SW 1271 (cell line): ENCODE measurements at regions not wholly inside any gene's neighbourhood (a gene's known extent, or its start where the extent isn't known, plus 50 kb on each side); places are given as distances from the start of the nearest gene placed in this dataset.

ENCODE experiments used
- DNase-seq, 2 experiments: peaks; one replicate each; lab custom pipeline; 2025; lab: John Stamatoyannopoulos, UW

DNA sequence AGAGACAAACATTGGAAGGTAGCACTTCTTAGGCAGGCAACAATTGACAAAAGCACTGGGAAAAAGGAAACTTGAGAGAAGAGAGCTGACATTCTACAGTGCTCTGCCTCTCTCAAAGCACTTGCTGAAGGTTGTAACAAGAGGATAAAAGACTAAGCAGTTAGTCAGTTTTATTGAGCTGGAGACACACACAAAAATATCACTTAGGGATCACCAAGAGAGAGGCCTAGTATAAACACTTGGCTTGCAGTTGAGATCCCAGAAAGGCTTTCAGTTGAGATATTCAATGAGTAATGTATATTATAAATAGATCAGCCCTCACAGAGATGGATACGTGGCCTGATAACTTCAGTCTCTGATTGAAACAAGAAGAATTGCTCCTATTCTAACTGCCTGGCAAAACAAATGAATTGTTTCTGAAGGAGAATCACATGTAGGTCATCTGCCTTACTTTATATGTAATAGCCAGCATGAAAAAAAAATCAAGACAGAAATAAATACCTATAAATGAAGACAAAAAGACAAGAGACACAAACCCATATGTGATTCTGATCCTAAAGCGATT is 747.2 kb upstream of the MAN1A1 start:
- no peak for DNase-seq

DNA sequence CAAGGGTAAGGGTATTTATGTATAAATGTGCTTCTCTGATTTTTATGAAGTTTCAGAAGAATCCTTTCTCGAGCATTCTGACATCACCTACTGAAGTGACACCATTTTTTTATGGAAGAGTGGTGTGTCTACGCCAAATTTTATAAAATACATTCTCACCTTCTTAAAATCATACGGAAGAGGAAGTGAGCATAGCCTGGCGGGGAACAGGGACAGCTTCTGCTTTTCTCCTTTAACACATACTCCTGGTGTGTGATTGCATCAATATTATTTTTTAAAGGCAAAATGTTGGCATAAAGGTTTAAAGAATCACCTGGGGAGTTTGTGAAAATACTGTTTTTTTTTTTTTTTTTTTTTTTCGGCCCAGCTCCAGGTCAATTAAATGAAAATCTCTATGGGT is 733.6 kb upstream of the MAN1A1 start:
- no peak for DNase-seq

DNA sequence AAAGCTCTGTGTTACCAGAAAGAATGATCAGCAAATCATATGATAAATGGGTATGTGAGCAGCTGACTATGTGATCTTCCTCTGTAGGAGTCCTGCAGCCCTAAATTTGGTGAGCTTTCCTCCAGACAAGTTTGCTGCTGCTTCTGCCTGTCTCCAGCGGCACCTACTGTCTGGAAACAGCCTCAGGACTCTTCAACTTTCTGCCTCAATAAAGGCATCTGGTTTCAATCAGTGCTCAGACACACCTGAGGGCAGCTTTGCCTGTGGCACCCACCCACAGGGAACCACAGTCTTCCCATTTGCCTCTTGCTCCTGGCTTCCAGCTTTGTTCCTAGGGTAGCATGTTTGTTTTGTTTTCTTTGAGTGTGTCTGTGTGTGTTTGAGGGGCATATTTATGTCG is 727.9 kb upstream of the MAN1A1 start:
- peak in 1 of 2 experiments; percentile 3 for DNase-seq

DNA sequence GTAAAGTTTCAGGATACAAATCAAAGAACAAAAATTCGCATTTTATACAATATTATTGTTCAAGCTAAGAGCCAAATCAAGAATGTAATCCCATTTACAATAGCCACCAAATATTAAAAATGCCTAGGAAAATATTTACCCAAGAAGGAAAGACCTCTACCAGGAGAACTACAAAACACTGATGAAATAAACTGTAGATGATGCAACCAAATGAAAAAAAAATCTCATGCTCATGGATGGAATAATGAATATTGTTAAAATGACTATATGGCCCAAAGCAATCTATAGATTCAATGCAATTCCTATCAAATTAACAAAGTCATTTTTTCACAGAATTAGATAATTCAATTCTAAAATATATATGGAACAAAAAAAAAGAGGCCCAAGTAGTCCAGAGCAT is 708.8 kb upstream of the MAN1A1 start:
- DNase-seq = no peak

DNA sequence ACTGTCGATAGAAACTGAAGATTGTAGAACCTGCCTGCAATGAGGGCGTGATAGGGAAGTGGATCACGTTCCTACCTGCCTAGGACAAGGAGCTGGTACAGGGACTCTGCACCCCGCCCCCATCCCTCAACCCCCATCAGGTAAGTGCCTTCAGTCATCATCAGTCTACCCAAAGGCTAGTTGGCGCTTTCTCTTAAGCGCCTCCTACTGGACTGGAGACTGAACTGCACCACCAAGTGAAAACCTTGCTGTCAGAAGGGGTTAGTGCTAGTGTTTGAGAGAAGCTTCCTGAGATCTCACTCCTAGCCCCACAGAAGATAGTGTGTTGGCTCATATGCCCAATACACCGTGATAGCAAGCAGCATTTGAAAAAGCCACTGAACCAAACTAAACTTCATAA is 706.5 kb upstream of the MAN1A1 start:
- DNase-seq = no peak

DNA sequence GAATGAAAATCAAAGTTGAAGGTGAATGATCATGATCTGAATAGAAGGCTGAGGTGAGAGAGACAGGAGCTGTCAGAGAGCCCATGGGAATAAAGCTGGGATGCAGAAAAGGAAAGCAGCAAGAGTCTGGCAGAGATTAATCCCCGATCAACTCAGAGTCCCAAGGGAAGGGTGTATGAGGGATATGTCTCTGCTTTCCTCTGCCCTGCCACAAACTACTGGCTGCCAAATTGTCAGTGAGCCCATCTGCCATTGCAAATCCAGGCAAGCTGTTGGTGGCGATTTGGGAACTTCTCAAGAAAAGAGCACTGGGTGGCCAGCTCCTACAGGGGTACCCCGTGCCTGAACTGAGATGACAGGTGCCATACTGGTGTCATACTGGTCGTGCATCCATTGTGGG is 705.5 kb upstream of the MAN1A1 start:
- DNase-seq = no peak

DNA sequence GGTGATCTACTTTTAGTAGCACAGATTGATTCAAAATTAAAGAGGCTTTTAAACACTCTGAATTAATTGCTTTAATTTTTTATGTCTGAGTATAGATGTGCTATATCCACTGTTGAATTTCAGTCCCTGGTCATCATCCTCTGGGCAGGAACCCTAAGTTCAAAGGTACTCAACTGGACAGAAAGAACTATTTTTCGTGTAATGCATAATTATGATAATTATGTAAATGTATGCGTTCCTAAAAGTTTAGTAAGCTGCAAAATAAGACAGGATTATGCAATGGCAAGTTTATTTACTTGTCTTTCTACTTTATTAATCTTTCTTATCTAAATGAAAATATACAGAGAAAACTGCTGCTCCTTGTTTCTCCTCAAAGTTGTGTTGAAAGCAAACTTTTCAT is 690.1 kb upstream of the MAN1A1 start:
- no peak for DNase-seq

DNA sequence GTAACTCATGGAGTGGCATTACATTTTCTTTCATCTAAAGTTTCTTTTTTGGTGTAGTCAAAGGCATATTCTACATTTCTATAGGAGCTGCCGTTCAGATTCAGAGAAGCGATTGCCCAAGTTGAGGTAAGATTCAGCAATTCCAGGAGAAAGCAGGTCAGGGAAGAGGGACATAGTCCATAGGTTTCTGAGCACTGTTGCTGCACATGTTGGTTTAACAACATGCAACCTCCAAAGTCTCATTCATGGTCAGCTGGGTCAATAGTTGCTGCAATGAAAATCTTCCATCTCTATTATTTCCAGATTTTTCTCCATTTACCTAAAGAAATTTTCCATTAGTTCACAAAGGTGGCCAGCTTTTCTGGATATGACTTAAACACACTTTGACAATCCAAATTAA is 682.3 kb upstream of the MAN1A1 start:
- no peak for DNase-seq

DNA sequence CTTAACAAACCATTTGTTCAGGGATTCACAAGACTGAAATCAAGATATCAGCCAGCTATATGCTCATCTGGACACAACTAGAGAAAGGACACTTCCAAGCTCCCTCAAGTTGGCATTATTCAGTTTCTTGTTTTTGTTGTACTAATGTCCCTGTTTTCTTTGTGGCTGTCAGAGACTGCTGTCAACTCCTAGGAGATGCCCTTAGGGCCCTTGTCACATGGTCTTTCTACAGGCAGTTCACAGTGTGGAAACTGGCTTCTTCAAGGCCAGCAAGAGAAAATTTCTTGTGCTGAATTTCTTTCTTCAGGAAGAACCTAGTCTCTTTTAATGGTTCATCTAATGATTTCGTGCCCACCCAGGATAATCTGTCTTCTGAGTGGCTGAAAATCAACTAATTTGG is 677.2 kb upstream of the MAN1A1 start:
- DNase-seq = no peak

DNA sequence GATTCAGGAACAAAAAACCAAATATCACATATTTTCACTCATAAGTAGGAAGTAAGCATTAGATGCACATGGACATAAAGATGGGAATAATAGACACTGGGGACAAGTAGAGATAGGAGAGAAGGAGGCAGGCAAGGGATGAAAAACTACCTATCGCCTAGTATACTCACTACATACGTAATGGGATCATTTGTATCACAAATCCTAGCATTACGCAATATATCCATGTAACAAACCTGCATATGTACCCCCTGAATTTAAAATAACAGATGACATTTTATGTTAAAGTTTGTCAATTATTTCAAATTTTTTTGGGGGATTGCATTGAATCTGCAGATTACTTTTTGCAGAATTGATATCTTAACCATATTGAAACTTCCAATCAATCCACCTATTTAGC is 660.5 kb upstream of the MAN1A1 start:
- DNase-seq = no peak

DNA sequence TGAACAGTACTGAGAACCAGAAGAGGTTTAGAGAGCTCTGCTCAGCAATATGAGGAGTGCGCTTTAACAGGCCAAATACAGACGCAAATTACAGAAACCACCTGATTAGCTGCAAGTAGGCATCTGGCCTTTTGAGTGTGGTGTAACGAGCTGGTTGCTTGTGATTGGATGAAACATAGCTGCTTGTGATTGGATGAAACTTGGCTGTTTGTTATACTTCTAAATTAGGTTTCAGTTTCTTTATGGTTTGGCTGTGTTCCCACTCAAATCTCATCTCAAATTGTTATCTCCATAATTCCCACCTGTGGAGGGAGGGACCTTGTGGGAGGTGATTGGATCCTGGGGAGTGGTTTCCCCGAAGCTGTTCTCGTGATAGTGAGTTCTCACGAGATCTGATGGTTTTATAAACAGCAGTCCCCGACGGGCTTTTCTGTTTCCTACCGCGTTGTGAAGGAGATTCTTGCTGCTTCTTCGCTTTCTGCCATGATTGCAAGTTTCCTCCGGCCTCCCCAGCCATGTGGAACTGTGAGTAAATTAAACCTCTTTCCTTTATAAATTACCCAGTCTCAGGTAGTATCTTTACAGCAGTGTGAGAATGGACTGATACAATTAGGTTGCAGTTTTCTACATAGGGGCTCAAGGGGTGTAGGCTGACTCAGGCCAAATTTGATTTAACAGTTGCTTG is 655.9 kb upstream of the MAN1A1 start:
- no peak for DNase-seq

DNA sequence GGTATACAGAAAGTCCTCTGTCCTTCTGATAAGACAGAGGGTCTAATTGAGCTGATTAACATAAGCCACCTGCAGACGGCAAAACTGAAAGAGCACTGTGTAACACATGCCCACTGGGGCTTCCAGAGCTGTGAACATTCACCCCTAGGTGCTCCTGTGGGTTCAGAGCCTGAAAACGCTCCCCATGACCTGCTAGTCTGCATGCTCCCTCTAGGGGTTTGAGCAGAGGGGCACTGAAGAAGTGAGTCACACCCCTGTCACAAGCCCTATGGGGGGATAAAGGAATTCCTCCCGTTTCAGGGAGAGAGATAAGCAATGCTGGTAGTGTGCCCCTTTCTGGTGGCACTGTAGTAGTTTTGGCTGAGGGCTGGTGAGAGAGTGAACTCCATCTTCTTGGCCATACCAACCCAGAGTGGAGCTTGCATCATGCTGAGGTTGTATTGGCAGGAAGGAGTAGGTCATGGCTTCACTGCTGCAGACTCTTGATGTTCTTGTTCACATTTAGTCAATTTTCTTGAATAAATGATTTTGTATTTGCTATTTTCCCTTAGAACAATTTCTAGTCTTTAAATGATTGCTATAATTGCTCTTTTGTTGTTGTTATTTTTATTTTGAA is 637.5 kb upstream of the MAN1A1 start:
- DNase-seq = no peak

DNA sequence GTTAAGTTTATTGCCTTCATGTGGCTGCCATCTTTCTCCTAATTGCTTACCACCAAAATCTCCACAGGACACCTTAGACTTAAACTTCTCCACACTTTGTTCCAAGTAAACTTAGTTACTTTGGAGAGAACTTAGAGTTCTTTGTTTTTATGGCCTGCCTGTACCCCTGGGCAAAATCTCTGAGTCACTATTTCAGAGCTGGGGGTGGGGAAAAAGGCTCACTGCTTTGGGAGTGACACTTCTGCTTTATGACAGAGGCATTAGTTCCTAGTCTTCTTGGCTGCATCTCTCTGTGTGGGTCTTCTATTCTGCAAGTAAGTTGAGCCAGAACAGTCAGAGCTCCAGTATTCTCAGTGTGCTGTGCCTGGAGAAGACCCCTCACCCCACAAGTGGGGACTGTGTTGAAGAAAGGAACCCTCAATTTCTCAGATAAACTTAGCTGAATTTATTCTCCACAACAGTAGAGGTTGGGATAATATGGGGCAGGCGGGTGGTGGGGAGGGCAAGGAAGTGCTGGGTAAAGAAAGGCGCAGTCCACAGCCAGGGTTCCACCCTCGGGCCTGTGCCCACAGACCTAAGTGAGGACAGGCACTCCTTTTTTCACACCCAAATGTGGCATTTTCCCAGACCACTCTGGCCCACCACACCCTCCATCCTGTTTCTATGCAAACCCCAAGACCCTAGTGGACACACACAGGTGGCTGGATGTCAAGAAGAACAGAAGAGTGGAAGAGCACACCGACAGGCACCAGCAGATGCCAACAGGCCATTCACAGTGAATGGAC is 636.6 kb upstream of the MAN1A1 start:
- DNase-seq = no peak

DNA sequence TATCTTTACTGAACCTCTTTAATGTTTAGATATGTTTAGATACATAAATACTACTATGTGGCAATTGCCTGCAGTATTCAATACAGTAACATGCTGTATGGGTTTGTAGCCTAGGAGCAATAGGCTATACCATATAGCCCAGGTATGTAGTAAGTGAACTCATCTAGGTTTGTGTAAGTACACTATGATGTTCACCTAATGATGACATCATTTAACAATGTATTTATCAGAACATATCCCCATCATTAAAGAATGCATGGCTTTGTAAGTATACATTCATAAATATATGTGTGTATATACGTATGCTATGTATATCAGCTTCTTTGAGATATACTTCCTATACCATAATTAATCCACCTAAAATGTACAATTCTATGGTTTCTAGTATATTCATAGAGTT is 631.2 kb upstream of the MAN1A1 start:
- no peak for DNase-seq

DNA sequence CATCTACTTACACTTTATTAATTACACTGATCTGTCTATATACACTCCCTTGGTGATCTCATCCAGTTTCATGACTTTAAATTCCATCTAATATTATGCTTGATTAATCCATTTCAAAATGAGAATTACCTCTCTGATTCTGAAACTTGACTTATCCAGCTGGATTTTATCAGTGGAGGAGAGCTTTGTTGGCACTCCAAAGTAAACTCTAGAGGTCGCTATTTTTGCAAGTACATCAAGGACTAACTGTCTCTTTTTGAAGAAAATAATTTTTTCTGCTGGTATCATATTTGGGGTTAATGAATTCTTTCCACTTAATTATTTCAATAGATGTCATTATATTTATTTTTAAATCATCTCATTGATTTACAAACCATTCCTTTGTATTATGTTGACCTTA is 630.3 kb upstream of the MAN1A1 start:
- DNase-seq = no peak

DNA sequence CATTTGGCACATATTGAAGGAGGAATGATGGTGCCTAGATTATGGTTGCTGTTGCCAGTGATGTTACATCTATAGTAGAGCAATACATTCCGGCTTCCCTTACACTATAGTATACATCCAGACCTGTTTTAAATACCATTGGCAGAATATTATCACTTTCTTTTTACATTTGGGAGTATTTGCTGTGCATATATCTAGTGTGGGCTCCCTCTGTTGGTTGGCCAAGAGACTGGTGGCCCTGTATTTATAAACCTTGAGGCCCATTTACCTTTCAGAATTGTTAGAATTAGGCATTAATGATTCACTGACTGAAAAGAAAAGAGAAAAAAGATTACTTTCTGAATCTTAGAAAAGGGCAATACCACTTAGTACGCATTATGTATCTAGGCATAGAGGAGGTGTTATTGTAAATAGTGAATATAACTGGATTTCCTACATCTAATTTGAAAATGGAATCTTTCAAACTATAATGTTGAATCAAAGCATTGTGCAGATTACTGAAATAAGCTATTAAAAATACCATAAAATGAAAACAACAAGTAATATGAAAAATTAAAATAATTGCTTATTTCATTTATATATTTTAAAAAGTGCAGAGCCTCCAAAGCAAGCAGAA is 628.8 kb upstream of the MAN1A1 start:
- DNase-seq = peak in 1 of 2 experiments; percentile 17

DNA sequence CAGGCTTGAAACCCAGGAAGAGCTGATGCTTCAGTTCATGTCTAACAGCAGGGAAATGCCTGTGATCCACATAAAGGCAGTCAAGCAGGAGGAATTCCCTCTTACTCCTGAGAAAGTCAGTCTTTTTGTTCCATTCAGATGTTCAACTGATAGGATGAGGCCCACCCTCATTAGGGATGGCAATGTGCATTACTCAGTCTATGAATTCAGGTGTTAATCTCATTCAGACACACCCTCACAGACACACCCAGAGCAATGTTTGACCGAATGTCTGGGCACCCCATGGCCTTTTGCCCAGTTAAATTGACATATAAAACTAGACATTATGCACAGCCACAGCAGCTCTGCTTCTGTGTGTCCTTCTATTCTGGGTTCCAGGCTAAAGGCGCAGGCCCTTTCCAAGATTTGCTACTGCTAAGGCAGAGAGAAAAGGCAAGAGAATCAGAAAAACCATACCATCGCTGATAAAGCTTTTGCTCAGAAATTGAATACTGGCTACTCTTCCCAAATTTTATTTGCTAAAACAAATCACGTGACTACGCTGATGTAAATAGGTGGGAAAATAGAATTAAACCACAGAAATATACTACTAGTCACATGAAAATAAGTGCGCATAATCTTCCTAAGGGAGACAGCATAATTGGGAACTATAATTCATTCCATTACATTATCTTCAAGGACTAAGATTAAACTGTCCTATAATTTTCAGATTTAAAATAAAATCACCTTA is 625.0 kb upstream of the MAN1A1 start:
- no peak for DNase-seq

DNA sequence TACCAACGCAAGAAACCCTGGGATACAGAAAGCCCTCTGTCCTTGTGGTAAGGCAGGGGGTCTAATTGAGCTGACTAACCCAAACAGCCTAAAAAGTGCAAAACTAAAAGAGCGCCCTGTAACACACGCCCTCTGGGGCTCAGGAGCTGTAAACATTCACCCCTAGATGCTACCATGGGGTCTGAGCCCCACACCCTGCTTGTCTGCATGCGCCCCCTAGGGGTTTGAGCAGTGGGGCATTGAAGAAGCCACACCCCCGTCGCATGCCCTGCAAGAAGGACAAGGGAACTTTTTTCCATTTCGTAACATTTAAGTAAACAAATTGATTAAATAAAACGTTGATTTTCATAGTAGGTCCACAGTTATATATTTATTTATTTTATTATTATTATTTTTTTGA is 616.9 kb upstream of the MAN1A1 start:
- DNase-seq = no peak

DNA sequence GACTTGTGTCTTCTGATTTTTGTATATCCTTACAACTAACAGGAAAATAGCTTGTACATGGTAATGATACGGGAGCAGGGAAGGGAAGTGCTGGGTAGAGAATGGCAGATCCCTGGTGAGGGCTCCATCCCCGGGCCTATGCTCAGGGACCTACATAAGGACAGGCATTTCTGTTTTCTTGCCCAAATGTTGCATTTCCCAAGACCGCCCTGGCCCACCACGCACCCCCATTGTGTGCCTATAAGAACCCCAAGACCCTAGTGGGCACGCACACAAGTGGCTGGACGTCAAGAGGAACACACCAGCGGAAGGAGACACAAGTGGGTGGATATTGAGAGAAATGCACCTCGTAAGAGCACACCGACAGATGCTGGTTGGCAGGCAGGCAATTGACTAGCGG is 616.3 kb upstream of the MAN1A1 start:
- DNase-seq = no peak

DNA sequence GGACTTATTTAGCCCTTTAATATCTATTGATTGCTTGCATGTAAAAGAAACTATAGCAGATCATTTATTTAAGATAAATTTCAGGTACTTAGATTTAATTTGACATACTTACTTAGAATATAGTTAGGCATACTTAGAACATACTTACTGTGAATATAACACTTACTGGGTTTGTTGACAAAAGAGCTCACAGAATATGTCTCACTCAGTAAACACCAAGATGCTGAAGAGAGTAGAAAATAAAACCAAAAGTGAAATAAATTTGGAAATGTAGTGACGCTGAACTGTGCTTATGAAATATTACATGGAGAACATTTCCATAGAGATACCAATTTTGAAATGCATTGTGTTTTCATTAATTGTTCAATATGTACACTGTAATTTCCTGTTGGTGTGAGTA is 615.4 kb upstream of the MAN1A1 start:
- no peak for DNase-seq

DNA sequence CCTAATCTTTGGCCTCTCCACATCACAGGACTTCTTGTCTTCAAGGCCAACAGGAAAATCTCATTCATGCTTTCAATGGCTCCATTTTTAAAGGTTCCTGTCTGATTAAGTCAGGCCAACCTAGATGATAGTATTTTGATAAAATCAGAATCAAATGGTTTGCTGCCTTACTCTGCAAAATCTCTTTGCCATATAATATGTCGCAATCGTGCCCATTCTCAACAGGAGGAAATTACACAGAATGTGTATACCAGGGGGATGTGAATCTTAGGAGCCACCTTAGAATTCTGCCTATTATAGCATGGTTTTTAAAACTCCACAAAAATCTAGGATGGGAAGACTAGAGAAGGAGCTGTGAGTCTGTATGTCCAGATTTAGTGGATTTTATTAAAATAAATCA is 612.9 kb upstream of the MAN1A1 start:
- DNase-seq = no peak

DNA sequence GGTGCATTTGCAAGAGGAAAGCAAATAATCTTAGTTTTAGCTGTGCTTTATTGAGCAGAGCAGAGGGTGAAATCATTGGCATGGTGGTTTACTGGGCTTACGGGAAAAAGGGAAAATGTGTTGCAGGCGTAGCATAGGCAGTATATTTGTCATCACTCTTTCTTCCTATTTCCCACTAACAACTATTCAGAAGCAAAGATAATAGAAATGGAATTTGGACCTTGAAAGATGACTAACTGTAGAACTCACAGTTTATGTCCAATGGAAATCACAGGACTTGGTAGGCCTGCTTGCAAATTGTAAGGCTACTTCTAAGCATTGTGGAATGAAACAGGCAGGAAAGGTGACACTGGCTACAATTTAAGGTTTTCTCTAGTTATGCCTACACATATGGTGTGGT is 611.9 kb upstream of the MAN1A1 start:
- no peak for DNase-seq
